Dendritic cell treated with granulocyte-macrophage colony-stimulating factor and Interleukin-4, amounts not matched to agents 40 ng/mL and 50 ng/mL, for 4 days (primary cell): ENCODE measurements at regions not wholly inside any gene's neighbourhood (a gene's known extent, or its start where the extent isn't known, plus 50 kb on each side); places are given as distances from the start of the nearest gene placed in this dataset.

ENCODE experiments used
- H3K27ac Mint-ChIP-seq: one replicate; pipeline ENCODE4 v1.8.0; 2022; ENCODE audit warnings: mild to moderate bottlenecking, mixed read lengths
- H3K27me3 Mint-ChIP-seq: one replicate; pipeline ENCODE4 v1.8.0; 2022; ENCODE audit warnings: mild to moderate bottlenecking, mixed read lengths
- H3K36me3 Mint-ChIP-seq: one replicate; pipeline ENCODE4 v1.8.0; 2022; ENCODE audit warnings: low read depth, mixed read lengths
- H3K4me1 Mint-ChIP-seq: one replicate; pipeline ENCODE4 v1.8.0; 2022; ENCODE audit warnings: low read depth, mixed read lengths
- H3K4me3 Mint-ChIP-seq: one replicate; pipeline ENCODE4 v1.8.0; 2022; ENCODE audit warnings: mild to moderate bottlenecking, moderate library complexity, mixed read lengths
- H3K9me3 Mint-ChIP-seq: one replicate; pipeline ENCODE4 v1.8.0; 2022; ENCODE audit warnings: mixed read lengths
- intact Hi-C: fragments of 100-400 bp; cut with micrococcal nuclease; formaldehyde crosslinking; loops from one replicate; pipeline ENCODE4 v1.15.0; 2022

GRCh38 chr6:21906826-21907225, 313.3 kb downstream of the SOX4 start:
- no peaks in the 10 kb centered on the region for H3K27me3 Mint-ChIP-seq
- H3K9me3 Mint-ChIP-seq, result no peaks in the 10 kb centered on the region
- no peak overlapping the region for H3K4me3 Mint-ChIP-seq
- intact Hi-C loops, result no loop called here
- H3K4me1 Mint-ChIP-seq, result no peaks in the 10 kb centered on the region
- no peak overlapping the region for H3K27ac Mint-ChIP-seq
- H3K36me3 Mint-ChIP-seq, result no peaks in the 10 kb centered on the region

DNA sequence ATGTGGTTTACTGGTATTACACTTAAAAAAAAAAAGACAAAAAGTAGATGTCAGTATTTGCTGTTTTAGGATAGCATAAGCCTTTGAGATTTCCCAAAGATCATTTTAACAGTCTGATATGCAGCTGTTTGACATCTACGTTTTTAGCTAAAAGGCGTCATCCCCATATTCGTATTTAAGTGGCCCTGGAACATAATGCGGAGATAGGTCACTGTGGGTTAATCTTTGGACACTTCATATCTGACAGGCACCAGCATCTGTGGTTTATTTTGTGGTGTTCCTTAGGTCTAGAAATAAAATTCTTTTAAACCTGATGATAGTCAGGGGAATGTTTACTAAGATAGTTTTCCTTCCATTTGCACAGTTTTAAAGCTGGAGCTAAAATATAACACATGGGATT, 313.7 kb downstream of the SOX4 start:
- H3K27ac Mint-ChIP-seq, result no peak overlapping the region
- no peaks in the 10 kb centered on the region for H3K27me3 Mint-ChIP-seq
- H3K9me3 Mint-ChIP-seq, result no peaks in the 10 kb centered on the region
- intact Hi-C loops, result no loop called here
- H3K4me1 Mint-ChIP-seq, result no peaks in the 10 kb centered on the region
- no peaks in the 10 kb centered on the region for H3K36me3 Mint-ChIP-seq
- H3K4me3 Mint-ChIP-seq, result no peak overlapping the region

GRCh38 chr6:21908161-21908848, 314.8 kb downstream of the SOX4 start:
- H3K9me3 Mint-ChIP-seq, result no peaks in the 10 kb centered on the region
- no peaks in the 10 kb centered on the region for H3K4me1 Mint-ChIP-seq
- no peaks in the 10 kb centered on the region for H3K36me3 Mint-ChIP-seq
- intact Hi-C loops, result no loop called here
- H3K27ac Mint-ChIP-seq, result no peak overlapping the region
- no peaks in the 10 kb centered on the region for H3K27me3 Mint-ChIP-seq
- no peak overlapping the region for H3K4me3 Mint-ChIP-seq

- H3K27ac Mint-ChIP-seq, result no peak overlapping the region
- intact Hi-C loops, result no loop called here
- peaks cover 10% of the 10 kb centered on the region for H3K4me1 Mint-ChIP-seq
- no peak overlapping the region for H3K4me3 Mint-ChIP-seq
- H3K36me3 Mint-ChIP-seq, result no peaks in the 10 kb centered on the region
- no peaks in the 10 kb centered on the region for H3K9me3 Mint-ChIP-seq
- H3K27me3 Mint-ChIP-seq, result no peaks in the 10 kb centered on the region
Measured at GRCh38 chr6:21909321-21909720, 315.8 kb downstream of the SOX4 start.

- Mint-ChIP-seq H3K27me3 (no peaks in the 10 kb centered on the region), H3K9me3 (no peaks in the 10 kb centered on the region), H3K4me1 (peaks cover 13% of the 10 kb centered on the region), H3K27ac (no peak overlapping the region), H3K36me3 (no peaks in the 10 kb centered on the region), H3K4me3 (no peak overlapping the region)
- intact Hi-C loops, result no loop called here
Measured at GRCh38 chr6:21911208-21911607, 317.7 kb downstream of the SOX4 start.

DNA sequence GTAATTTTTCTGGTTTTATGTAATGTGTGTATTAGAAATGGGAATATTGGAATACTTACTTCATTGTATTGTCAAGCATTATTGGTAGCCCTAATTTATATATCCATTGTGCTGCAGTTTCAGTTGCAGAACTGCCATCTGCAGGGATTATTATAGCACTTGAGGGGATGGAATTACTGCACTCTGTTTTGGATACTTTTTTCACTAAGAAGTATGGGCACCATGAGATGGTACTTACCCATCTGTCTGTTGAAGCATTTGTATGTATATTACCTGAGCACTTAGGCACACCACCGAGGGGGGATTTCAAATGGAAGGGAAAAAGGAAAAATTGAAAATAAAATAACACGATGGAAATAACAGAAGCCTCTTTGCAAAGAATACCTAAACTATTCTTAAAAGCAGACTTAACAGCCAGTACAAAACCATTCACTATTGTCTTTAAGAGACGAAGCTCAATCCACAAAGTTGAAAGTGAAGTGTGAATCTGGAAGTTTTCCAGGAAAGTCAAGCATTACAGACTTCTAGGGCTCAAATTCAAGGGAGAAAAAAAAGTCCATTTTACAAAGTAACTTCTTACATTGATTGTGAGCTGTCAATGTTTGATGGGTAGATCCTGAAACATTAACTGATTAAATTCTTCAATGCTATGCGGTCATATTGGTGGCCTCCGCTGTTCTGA, 318.7 kb downstream of the SOX4 start:
- Mint-ChIP-seq H3K4me1 (peaks cover 13% of the 10 kb centered on the region), H3K36me3 (no peaks in the 10 kb centered on the region), H3K9me3 (no peaks in the 10 kb centered on the region), H3K4me3 (no peak overlapping the region), H3K27me3 (no peaks in the 10 kb centered on the region), H3K27ac (no peak overlapping the region)
- intact Hi-C loops, result no loop called here

GRCh38 chr6:21914121-21914973, 320.8 kb downstream of the SOX4 start:
- H3K4me1 Mint-ChIP-seq, result peaks cover 13% of the 10 kb centered on the region
- H3K4me3 Mint-ChIP-seq, result peak overlapping the region; percentile 57
- H3K27me3 Mint-ChIP-seq, result no peaks in the 10 kb centered on the region
- H3K27ac Mint-ChIP-seq, result no peak overlapping the region
- no peaks in the 10 kb centered on the region for H3K9me3 Mint-ChIP-seq
- no peaks in the 10 kb centered on the region for H3K36me3 Mint-ChIP-seq
- intact Hi-C loops, result no loop called here

- intact Hi-C loops, result no loop called here
- H3K27ac Mint-ChIP-seq, result no peak overlapping the region
- H3K4me1 Mint-ChIP-seq, result peaks cover 13% of the 10 kb centered on the region
- no peaks in the 10 kb centered on the region for H3K9me3 Mint-ChIP-seq
- no peak overlapping the region for H3K4me3 Mint-ChIP-seq
- H3K27me3 Mint-ChIP-seq, result no peaks in the 10 kb centered on the region
- H3K36me3 Mint-ChIP-seq, result no peaks in the 10 kb centered on the region
Measured at GRCh38 chr6:21915707-21916260, 322.2 kb downstream of the SOX4 start.

GRCh38 chr6:21918041-21918440, 324.5 kb downstream of the SOX4 start:
- no peaks in the 10 kb centered on the region for H3K36me3 Mint-ChIP-seq
- intact Hi-C loops, result no loop called here
- H3K27ac Mint-ChIP-seq, result no peak overlapping the region
- no peaks in the 10 kb centered on the region for H3K27me3 Mint-ChIP-seq
- no peaks in the 10 kb centered on the region for H3K9me3 Mint-ChIP-seq
- peaks cover 13% of the 10 kb centered on the region for H3K4me1 Mint-ChIP-seq
- no peak overlapping the region for H3K4me3 Mint-ChIP-seq

- intact Hi-C loops, result no loop called here
- H3K27ac Mint-ChIP-seq, result no peak overlapping the region
- H3K4me3 Mint-ChIP-seq, result no peak overlapping the region
- H3K9me3 Mint-ChIP-seq, result no peaks in the 10 kb centered on the region
- H3K4me1 Mint-ChIP-seq, result peaks cover 9% of the 10 kb centered on the region
- no peaks in the 10 kb centered on the region for H3K27me3 Mint-ChIP-seq
- H3K36me3 Mint-ChIP-seq, result no peaks in the 10 kb centered on the region
Measured at GRCh38 chr6:21918666-21919065, 325.1 kb downstream of the SOX4 start.

DNA sequence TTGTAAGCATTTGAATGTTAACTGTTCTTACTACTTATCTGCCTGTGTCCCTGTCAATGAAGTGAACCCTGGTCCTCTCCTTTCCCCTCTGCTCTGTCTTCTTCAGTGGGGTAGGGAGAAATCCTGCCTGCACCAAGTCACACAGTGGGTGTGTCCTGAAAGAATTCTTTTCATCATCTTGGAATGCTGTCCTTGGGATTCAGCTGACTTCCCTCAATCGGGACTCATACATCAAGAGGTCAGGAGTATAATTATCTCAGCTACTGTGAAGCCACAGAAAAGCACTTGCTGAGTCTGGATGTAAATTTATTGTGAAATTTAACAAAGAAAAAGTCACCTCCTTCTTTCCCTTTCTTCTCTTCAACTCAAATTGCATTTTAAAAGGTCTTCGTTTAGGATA, 328.5 kb downstream of the SOX4 start:
- Mint-ChIP-seq H3K4me3 (no peak overlapping the region), H3K36me3 (no peaks in the 10 kb centered on the region), H3K27me3 (no peaks in the 10 kb centered on the region), H3K4me1 (no peaks in the 10 kb centered on the region), H3K27ac (no peak overlapping the region), H3K9me3 (no peaks in the 10 kb centered on the region)
- intact Hi-C loops, result no loop called here

GRCh38 chr6:21924002-21924401, 330.5 kb downstream of the SOX4 start:
- intact Hi-C loops, result no loop called here
- Mint-ChIP-seq H3K9me3 (no peaks in the 10 kb centered on the region), H3K4me3 (no peak overlapping the region), H3K36me3 (no peaks in the 10 kb centered on the region), H3K27ac (no peak overlapping the region), H3K4me1 (no peaks in the 10 kb centered on the region), H3K27me3 (no peaks in the 10 kb centered on the region)

DNA sequence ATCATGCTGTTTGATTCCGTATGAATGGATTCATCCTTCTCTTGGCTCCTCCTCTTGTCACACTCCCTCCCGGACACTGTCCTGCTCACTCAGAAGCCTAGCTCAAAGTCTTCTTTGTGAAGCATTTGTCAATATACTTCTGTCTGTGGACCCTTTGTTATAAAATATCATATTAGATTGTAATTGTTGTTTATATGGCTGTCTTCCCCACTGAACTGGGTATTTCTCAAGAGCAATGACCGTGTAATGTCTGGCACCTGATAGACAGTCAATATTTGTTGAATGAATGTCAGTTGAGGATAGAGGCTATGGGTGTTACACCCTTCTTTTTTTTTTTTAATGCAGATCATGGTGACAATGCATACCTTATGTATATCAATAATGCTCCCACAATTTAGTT, 335.3 kb downstream of the SOX4 start:
- Mint-ChIP-seq H3K36me3 (no peaks in the 10 kb centered on the region), H3K4me1 (no peaks in the 10 kb centered on the region), H3K9me3 (no peaks in the 10 kb centered on the region), H3K27me3 (no peaks in the 10 kb centered on the region), H3K27ac (no peak overlapping the region), H3K4me3 (no peak overlapping the region)
- intact Hi-C loops, result no loop called here
